ENCODE measurements at regions not wholly inside any gene's neighbourhood (a gene's known extent, or its start where the extent isn't known, plus 50 kb on each side); places are given as distances from the start of the nearest gene placed in this dataset.

- no peak for TF ChIP-seq REST (IDR thresholded peaks at IDR 0.05)
- TF ChIP-seq JUND (IDR thresholded peaks at IDR 0.05): no peak
- TF ChIP-seq SP1 (IDR thresholded peaks at IDR 0.05): no peak
These were observed 260.1 kb downstream of the BTBD3 start for GRCh38 chr20:12177657-12178293.
